Cardiac septum (tissue), 1 donor: ENCODE measurements at regions not wholly inside any gene's neighbourhood (a gene's known extent, or its start where the extent isn't known, plus 50 kb on each side); places are given as distances from the start of the nearest gene placed in this dataset.

Source experiments
- DNase-seq: peaks from one replicate; pipeline ENCODE4 v3.0.0-alpha.2; 2020; ENCODE audit warnings: low spot score
- intact Hi-C: fragments of 100-400 bp; cut with DNase I; formaldehyde crosslinking; loops from one replicate; pipeline ENCODE4 v1.14.0; 2022
- donor health status: DM: no; HTN: no; CAD: no.

DNA sequence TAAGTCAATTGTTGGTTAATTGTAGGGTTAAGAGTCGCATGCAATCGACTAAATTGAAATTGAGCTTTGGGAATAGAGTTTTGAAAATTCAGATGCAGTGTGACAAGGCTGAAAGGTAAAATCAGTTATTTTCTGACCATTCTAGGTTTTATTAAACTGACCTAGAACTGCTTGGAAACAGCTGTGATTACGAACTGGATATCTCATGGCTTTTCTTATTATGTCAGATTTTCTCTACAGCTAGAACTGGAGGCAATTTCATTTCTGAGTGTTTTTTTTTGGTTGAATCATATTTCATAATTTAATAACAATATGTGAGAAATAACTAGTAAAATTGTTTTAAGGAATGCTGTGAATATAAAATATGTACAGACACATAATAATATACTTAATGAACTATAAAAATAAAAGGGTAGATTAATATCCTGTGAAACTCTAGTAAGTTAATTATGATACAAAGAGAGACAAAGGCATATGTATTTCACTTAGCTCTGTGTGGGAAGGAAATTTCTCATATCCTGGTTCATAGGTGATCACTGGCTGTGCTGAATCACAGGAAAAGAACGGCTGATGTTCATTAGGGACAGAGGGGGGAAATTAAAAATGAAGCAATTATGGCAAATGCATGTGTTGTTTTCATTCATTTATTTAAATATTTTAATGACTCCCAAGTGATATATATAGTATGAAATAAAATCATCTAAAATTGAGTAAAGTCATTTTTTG, 403.2 kb downstream of the ZIC1 start:
- intact Hi-C loops, result no loop called here
- DNase-seq, result no peak

DNA sequence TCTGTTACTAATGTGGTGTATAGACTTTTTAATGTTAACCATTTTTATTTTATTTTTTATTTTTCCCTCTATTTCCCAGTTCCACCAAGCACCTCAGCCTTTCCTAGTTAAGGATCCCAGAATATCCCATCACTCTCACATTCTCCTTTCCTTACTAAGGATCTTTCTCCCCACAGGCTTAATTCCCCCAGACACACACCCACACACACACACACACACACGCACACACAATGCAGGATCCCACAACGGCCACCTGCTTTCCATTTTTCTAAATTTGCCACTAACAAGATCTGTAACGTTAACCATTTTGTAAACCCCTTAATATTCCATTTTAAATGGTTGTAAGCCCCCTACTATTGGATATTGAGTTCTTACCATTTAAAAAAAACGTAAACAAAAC, 404.1 kb downstream of the ZIC1 start:
- intact Hi-C loops, result no loop called here
- DNase-seq, result no peak

DNA sequence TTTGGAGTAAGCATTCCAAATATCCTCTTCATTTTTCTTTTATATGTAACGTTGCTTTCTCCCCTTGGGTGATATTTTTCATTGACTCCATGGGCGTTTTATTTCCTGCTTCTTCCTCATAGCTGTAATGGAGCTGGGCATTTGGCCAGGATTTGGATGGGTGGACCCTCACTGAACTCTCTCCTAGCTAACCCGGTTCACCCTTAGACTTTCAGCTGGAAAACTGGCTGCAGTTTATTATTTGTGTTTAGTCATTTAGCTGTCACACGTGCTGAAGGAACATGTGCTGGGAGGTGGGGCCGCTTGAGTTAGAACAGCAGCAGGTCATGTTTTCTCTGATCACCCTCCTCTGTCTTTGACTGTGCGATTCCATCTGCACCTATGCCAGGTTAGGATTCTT, 407.6 kb downstream of the ZIC1 start:
- DNase-seq, result peak; percentile 76
- intact Hi-C loops, result no loop called here

DNA sequence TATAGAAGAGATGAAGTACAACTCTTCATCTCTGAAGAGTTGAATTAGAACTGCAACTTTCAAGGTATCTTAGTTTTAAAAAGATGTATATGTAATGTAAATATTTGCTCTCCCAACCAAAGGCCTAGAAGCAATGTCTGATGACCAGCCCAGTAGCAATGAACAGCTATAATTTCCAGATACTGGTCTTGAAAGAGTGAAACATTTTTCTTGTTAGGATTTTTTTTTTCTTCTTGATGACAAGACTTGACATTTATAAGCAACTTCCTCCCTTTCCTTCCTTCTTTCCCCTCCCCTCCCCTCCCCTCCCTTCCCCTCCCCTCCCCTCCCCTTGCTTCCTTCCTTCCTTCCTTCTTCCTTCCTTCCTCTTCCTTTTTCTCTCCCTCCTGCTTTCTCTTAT, 423.4 kb downstream of the ZIC1 start:
- intact Hi-C loops, result no loop called here
- DNase-seq, result no peak

DNA sequence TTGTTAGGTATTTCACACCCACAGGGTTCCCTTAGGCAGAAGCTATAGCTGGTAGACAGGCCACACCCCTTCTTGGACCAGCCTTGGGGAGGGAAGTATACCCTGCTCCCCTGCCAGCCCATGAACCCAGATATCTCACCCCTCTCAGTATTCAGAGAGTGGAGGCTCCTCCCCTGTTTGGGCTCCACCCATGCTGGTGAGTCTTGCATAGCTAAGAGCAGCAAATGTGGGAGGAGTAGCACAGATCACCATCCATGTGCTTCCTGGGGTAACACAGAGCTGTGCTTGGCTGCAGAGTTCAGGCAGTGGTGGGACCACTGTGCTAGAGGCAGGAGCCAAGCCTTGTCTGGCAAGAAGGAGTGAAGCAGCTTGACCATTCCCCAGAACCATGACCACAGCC, 427.2 kb downstream of the ZIC1 start:
- no peak for DNase-seq
- intact Hi-C loops, result no loop called here

DNA sequence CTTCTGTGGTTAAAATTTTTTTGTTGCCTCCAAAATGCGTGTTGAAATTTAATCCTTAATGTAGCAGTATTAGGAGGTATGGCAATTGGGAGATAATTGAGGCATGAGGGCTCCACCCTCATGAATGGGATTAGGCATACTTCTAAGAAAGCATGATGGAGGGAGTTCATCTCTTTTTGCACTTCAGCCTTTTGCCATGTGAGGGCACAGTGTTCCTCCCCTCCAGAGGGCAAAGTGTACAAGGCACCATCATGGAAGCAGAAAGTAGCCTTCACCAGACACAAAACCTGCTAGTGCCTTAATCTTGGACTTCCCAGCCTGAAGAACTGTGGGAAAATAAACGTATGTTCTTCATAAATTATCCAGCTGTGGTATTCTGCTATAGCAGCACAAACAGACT, 429.5 kb downstream of the ZIC1 start:
- no peak for DNase-seq
- intact Hi-C loops, result no loop called here

DNA sequence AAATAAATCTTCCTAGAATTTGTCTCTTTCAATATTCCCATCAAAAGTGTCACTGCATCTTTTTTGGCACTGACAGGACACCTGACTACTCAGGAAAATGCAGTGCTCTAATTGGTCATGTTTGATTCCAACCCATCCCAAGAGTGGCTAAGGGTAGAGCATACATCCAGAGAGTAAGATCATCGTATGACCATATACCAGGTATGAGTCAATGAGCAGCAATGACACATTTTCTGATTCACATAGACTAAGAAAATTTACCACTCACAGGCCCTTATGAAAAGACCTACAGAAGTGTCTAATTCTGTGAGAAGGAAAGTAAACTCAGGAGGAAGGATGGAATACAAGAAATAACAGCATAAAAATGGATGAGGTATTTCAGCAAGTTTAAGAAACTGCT, 434.2 kb downstream of the ZIC1 start:
- no peak for DNase-seq
- intact Hi-C loops, result no loop called here

DNA sequence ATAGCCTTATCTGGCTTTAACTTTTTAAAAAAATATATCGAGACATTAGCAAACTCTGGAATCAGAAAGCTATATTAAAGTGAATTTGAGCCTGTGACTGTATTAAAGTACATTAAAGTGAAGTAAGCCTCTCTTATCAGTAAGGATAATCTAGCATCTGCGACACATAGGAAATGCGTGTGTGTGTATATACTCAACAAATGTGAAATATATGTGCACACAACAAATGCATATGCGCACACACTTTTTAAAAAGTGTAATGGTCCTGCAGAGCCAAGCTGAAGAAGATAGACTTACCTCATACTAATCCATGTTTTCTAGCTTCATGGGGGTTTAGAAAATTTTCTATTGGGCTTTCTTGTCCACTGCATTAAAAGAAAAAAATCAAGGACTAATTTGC, 437.1 kb downstream of the ZIC1 start:
- intact Hi-C loops, result no loop called here
- no peak for DNase-seq

DNA sequence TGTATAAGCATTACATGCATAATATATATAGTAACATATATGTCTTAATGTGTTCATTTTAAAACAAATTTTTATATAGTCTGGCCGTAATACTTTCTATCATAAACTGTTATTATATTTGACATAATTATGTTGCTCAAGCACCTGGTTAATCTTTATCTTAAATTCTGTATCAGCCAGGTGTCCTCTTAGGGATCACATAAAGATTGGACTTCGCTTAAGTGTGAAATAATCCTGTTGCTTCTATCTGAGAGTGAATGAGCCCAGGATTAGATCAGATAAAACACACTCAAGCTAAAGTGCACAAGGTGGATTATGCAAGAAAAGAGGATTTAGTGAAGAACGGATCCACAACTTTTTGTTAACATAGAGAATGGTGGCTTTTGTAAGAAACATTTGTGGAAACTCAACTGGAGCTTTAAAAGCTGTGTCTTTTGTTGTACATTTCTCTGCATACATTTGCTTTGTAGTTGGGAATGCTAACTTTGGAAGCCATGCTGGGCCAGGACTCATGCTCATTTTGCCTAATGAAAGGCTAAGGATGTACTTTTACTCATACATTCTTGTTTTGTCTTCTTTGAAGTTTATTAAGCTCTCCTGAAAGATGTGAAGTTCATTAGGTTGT, 437.8 kb downstream of the ZIC1 start:
- DNase-seq, result no peak

DNA sequence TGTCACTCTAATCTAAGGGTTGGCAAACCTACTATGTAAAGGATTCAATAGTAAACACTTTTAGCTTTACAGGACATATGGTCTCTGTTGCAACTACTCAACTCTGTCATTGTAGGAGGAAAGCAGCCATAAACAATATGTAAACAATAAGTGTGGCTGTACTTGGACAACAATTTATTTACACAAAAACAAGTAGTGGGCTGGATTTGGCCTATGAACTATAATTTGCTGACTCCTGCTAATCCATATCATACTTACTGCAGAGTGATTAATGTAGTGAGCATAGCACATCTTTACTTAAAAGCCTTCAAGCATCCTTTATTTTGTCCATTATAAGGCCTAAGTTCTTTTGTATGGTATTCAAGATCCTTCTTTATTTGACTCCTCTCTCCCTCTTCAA, 441.9 kb downstream of the ZIC1 start:
- no peak for DNase-seq
- intact Hi-C loops, result no loop called here

More for the DNA sequence above, 437.8 kb downstream of the ZIC1 start:
- intact Hi-C loops, result no loop called here

DNA sequence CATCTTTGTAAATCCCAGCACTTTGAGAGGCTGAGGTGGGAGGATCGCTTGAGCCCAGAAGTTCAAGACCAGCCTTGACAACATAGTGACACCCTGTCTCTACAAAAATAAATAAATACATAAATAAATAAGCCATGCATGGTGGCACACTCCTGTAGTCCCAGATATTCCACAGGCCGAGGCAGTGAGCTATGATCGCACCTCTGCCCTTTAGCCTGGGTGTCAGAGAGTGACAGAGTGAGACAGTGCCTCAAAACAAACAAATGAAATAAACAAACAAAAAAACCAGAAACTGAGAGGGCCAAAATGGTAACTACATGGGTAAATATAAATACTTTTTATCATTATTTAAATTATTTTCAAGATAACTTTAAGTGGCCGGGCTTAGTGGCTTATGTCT, 445.4 kb downstream of the ZIC1 start:
- no peak for DNase-seq
- intact Hi-C loops, result no loop called here

DNA sequence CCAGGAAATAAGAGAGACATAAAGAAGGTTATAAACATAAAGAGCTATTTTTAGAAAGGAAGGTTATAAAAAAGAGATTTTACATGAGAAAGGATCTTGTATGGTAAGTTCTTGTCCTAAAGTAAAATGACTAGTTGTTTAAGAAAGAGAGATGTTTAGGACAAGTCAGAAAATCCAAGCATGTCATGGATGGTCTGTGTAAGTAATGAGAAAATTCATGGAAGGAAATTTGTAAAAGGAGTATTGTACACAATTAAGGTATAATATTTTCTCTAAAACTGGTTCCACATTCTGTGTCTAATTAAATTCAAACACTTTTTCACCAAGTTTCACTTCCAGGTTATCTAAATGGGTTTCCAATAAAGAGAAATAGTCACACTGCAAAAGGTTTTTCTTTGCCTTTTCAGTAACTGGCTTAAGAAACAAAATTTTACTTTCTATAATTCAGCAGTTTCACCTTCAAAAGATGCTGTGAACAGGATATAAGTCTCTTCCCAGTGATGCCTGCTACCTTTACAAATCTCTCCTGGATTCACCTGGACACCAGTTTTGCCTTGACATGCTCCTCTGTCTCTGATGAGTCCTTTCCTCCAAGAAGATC, 455.7 kb downstream of the ZIC1 start:
- DNase-seq, result no peak
- intact Hi-C loops, result no loop called here

DNA sequence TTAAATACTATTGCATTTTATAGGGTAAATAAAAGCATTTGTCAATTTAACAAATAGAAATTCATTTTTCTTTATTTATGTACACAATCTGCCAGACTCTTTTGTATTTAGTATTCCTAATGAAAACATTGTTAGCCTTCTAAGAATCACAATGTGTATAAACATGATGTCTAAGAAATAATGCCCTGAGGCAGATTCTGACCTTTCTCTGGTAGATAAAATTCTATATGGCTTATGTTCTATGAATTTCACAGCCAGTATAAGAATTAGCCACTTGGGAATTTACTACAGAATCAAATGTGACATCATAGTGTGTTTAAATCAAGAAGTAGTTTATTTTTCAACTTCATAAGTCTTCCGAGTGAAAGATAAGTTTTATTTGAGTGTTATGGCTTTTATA, 457.4 kb downstream of the ZIC1 start:
- intact Hi-C loops, result no loop called here
- no peak for DNase-seq

DNA sequence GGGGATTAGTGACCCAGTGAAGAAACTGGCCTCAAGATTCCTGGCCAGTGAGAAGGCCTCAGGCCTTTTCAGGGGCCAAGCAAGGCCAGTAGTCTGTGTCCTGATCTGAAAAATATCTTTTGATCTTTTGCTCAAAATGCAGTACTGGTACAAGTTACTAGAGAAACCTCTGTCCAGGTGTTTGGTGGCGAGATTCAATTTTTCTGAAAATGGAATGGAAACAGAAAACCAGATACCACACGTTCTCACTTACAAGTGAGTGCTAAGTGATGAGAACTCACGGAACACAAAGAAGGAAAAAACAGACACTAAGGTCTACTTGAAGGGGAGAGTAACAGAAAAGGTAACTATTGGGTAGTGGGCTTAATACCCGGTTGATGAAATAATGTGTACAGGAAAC, 463.4 kb downstream of the ZIC1 start:
- intact Hi-C loops, result no loop called here
- DNase-seq, result no peak

DNA sequence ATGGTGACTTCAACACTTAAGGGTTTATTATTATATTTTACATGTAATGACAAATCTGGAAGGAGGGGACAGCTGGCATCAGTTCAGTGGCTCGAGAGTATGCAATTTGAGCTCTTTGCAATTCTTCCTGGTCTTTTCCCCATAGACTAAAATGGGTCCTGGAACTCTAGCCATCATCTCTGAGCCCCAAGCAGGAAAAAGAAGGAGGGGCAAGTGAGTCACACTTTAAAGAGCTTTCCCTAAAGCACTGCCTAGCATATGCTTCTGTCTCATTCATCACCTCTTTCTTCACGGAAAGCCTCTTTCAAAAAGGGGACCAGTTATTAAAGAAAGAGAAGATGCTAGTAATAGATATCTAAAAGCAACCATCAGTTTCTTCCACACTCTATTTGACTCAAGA, 466.3 kb downstream of the ZIC1 start:
- DNase-seq, result no peak
- intact Hi-C loops, result no loop called here

DNA sequence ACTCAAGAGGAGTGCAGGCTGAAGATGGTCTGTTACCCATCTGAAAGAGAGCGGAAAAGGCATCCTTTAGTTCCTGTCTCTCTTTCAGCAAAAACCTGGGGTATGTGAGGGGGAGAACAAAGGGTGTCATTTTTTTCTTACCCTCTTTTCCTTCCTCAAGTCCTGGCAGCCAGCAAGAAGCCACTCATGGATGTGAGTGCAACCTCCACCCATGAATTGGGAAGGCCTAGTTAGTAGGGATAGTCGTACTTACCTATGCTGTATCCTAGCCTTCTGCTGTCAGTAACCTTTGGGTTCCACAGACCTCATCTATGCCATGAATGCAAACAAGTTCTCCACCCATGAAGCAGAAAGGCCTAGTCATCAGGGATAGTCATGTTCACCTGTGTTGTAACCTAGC, 472.8 kb downstream of the ZIC1 start:
- DNase-seq, result no peak
- intact Hi-C loops, result no loop called here

DNA sequence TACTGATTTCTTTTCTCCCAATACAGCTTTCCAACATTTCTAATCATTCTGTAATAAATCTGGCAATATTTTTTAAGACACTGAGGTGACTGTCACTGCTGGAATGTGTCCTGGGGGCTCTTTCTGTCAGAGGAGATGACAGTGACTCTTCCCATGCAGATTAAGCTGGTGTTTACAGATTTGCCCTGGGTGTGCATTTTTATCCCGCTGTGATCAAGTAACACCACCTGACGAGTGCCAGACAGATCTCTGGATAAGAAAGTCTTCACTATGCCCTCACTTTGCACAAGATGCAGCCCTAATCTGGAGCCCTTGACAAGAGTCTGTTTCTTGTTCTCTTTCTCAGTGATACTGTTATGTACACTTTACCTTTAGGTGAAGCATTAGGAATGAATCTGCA, 477.7 kb downstream of the ZIC1 start:
- intact Hi-C loops, result no loop called here
- no peak for DNase-seq

DNA sequence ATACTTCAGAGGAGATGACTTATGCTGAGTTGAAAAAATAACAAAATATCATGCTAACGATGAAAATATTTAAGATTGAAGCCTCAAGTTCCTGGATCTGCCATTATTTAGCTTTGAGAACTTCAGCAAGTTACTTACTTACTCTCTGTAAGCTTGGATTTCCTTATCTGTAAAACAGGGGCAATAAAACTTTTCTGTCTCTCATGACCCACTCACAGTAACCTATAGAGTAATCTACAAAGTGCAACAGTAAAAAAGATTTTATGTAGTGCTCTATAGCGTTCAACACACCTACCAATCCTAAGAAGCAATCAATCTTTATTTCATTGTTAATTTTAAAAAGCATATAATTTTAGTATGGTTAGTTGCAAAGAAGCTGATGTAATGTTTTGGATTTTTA, 478.6 kb downstream of the ZIC1 start:
- intact Hi-C loops, result no loop called here
- DNase-seq, result no peak

DNA sequence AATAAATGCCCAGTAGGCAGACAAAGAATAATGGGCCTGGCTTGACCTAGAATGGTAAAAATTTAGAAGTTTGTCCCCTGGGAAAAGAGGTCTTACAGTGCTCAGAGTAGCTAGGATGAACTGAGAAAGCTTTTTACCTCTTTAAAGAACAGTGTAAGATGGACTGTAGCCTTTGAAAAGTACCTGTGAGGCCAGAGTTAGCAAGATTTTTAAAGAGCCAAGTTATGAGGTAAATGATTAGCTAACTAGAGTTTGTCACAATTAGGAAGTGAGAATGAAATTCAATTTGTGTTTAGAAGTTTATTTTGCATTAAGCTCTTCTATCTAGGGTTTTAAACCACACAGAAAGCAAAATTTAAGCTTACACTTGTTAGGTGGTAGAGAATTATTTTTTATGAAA, 480.9 kb downstream of the ZIC1 start:
- no peak for DNase-seq
- intact Hi-C loops, result no loop called here

DNA sequence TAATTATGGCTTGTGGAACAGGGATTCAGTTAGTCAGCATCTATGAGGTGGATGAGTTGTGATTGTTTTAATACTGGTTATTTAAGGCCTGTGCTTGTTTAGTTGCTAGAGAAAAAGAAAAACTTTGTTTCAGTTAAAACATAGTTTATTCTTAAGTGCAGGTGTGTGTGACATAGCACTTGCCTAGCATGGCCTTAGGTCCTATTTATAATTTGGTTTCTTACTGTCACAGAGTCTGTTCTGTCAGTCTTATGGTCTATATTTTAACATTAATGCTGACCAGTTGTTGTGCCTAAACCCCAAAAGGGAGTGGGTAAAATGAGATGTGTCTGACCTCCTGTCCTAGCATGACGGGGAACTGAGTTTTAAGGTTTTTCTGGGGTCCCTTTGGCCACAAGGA, 486.3 kb downstream of the ZIC1 start:
- no peak for DNase-seq
- intact Hi-C loops, result no loop called here

DNA sequence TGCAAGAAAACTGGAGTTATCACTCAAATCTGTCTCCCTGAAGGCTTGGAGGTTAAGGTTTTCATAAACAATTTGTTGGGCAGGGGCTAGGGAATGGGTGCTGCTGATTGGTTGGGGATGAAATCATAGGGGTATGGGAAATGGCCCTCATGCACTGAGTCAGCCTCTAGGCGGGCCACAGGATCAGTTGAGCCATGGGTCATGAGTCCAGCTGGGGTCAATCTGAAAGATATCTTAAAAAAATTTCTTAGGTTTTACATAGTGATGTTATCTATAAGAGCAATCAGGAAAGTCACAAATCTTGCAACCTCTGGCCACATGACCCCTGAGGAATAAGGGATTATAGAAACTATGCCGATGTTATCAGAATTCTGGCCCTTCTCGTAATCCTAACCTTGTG, 491.7 kb downstream of the ZIC1 start:
- intact Hi-C loops, result no loop called here
- DNase-seq, result no peak
